Natural killer cell (primary cell): ENCODE measurements at regions not wholly inside any gene's neighbourhood (a gene's known extent, or its start where the extent isn't known, plus 50 kb on each side); places are given as distances from the start of the nearest gene placed in this dataset.

Experiments
- ATAC-seq, 3 donors: fragments of 150-1000 bp in 2 of 3; fragments of 200-7000 bp in 1 of 3; cut with Tn5 transposase; 1 replicate in 1 of 3; 2 replicates in 2 of 3; pipeline ENCODE4 v1.10.0; 2021; ENCODE audit warnings: mild to moderate bottlenecking in 2 of 3, moderate library complexity in 2 of 3
- DNase-seq, 2 donors: peaks; one replicate each; pipeline versions ENCODE4 v3.0.0 to v3.0.0-alpha.2; 2013 to 2021; ENCODE audit warnings: mixed read lengths in 1 of 2
- H3K27ac ChIP-seq: one replicate; pipeline ENCODE4 v1.5.1; 2013; ENCODE audit warnings: mild to moderate bottlenecking, low read length
- H3K27me3 ChIP-seq: one replicate; pipeline ENCODE4 v1.6.1; 2013; ENCODE audit warnings: low read length; ENCODE audit not compliant: control insufficient read depth, insufficient read depth
- H3K36me3 ChIP-seq: one replicate; pipeline ENCODE4 v1.6.1; 2013; ENCODE audit warnings: low read length; ENCODE audit not compliant: control insufficient read depth, insufficient read depth
- H3K4me1 ChIP-seq: one replicate; pipeline ENCODE4 v1.6.1; 2013; ENCODE audit warnings: low read length; ENCODE audit not compliant: control insufficient read depth, insufficient read depth
- H3K4me3 ChIP-seq: one replicate; pipeline ENCODE4 v1.5.1; 2013; ENCODE audit warnings: low read length
- H3K9me3 ChIP-seq: one replicate; pipeline ENCODE4 v1.6.1; 2013; ENCODE audit warnings: low read length; ENCODE audit not compliant: control insufficient read depth, insufficient read depth
- H3K27ac Mint-ChIP-seq, 2 donors: one replicate each; pipeline ENCODE4 v1.8.0; 2022; ENCODE audit warnings: mild to moderate bottlenecking in 2 of 2, mixed read lengths in 2 of 2, moderate library complexity in 1 of 2
- H3K27me3 Mint-ChIP-seq, 2 donors: one replicate each; pipeline ENCODE4 v1.8.0; 2022; ENCODE audit warnings: low read depth in 2 of 2, mixed read lengths in 2 of 2
- H3K36me3 Mint-ChIP-seq: one replicate; pipeline ENCODE4 v1.8.0; 2022; ENCODE audit warnings: mixed read lengths
- H3K4me1 Mint-ChIP-seq, 2 donors: one replicate each; pipeline ENCODE4 v1.8.0; 2022; ENCODE audit warnings: mixed read lengths in 2 of 2
- H3K4me3 Mint-ChIP-seq: one replicate; pipeline ENCODE4 v1.8.0; 2022; ENCODE audit warnings: mild to moderate bottlenecking, moderate library complexity, mixed read lengths
- H3K9me3 Mint-ChIP-seq, 2 donors: one replicate each; pipeline ENCODE4 v1.8.0; 2022; ENCODE audit warnings: mixed read lengths in 2 of 2
- CTCF ChIP-seq: fragments of 200-600 bp; IDR thresholded peaks from one replicate; pipeline ENCODE4 v1.8.0; 2022; ENCODE audit warnings: antibody characterized with exemption
- WGBS: methylation state at CpG from one replicate; pipeline ENCODE4 v1.1.7; 2013; ENCODE audit warnings: missing lambda C conversion rate; ENCODE audit not compliant: insufficient coverage; 5-methylcytosine and 5-hydroxymethylcytosine counted together
- intact Hi-C: fragments of 100-400 bp; cut with micrococcal nuclease; formaldehyde crosslinking; loops from one replicate; pipeline ENCODE4 v1.14.2; 2022

DNA sequence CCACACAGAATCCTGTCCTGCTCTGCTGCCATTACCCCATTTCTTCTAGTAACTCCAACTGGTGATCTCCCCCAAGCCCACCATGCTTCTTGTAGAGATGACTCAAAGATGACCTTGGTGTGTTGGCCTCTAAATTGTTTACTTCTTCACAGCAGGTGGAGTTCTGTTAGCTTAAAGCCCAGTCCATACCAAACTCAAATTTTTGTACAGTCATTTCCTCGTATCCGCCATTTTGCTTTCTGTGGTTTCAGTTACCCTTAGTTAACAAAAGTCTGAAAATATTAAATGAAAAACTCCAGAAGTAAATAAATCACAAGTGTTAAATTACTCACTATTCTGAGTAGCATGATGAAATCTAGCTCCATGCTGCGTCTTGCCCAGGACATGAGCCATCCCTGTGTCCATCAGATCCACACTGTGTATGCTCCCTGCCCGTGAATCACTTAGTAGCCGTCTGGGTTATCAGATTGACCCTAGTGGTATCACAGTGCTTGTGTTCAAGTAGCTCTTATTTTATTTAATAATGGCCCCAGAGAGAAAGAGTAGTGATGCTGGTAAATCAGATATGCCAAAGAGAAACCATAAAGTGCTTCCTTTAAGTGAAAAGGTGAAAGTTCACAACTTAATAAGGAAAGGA, 133.3 kb upstream of the NOL4 start:
- H3K27ac ChIP-seq = no peak overlapping the region
- no peak overlapping the region for H3K27ac Mint-ChIP-seq
- H3K36me3 ChIP-seq = no peaks in the 10 kb centered on the region
- ATAC-seq (no peak), DNase-seq (no peak)
- H3K4me3 ChIP-seq = no peak overlapping the region
- no peak for TF ChIP-seq CTCF
- H3K4me1 Mint-ChIP-seq = no peaks in the 10 kb centered on the region
- H3K9me3 Mint-ChIP-seq = peaks cover 6 to 9% of the 10 kb centered on the region in 2 donors
- H3K27me3 ChIP-seq = no peaks in the 10 kb centered on the region
- no peaks in the 10 kb centered on the region for H3K27me3 Mint-ChIP-seq
- WGBS = 82% methylated on average over 5 of the region's 5 CpGs
- H3K4me1 ChIP-seq = no peaks in the 10 kb centered on the region
- intact Hi-C loops = no loop called here
- no peak overlapping the region for H3K4me3 Mint-ChIP-seq
- H3K9me3 ChIP-seq = no peaks in the 10 kb centered on the region
- H3K36me3 Mint-ChIP-seq = no peaks in the 10 kb centered on the region

GRCh38 chr18:34358923-34359322, 134.2 kb upstream of the NOL4 start:
- H3K27me3 Mint-ChIP-seq = no peaks in the 10 kb centered on the region
- peaks cover 6 to 9% of the 10 kb centered on the region in 2 donors for H3K9me3 Mint-ChIP-seq
- Histone ChIP-seq H3K4me1 (no peaks in the 10 kb centered on the region), H3K4me3 (no peak overlapping the region), H3K27me3 (no peaks in the 10 kb centered on the region), H3K9me3 (no peaks in the 10 kb centered on the region), H3K36me3 (no peaks in the 10 kb centered on the region), H3K27ac (no peak overlapping the region)
- no peaks in the 10 kb centered on the region for H3K4me1 Mint-ChIP-seq
- ATAC-seq (no peak), DNase-seq (no peak)
- TF ChIP-seq CTCF = no peak
- 81% methylated on average over 2 of the region's 2 CpGs for WGBS
- no peak overlapping the region for H3K4me3 Mint-ChIP-seq
- intact Hi-C loops = no loop called here
- no peak overlapping the region for H3K27ac Mint-ChIP-seq
- H3K36me3 Mint-ChIP-seq = no peaks in the 10 kb centered on the region

- H3K36me3 ChIP-seq = no peaks in the 10 kb centered on the region
- no peaks in the 10 kb centered on the region for H3K27me3 ChIP-seq
- H3K27ac ChIP-seq = no peak overlapping the region
- H3K9me3 Mint-ChIP-seq = peaks cover 8 to 12% of the 10 kb centered on the region in 2 donors
- TF ChIP-seq CTCF = no peak
- H3K9me3 ChIP-seq = no peaks in the 10 kb centered on the region
- H3K4me3 Mint-ChIP-seq = no peak overlapping the region
- no peak overlapping the region for H3K27ac Mint-ChIP-seq
- DNase-seq (no peak), ATAC-seq (no peak)
- no peaks in the 10 kb centered on the region for H3K36me3 Mint-ChIP-seq
- intact Hi-C loops = no loop called here
- H3K27me3 Mint-ChIP-seq = no peaks in the 10 kb centered on the region
- H3K4me1 ChIP-seq = no peaks in the 10 kb centered on the region
- H3K4me1 Mint-ChIP-seq = no peaks in the 10 kb centered on the region
- H3K4me3 ChIP-seq = no peak overlapping the region
- no CpG with 5 or more reads among the region's 1 CpG for WGBS
Observed at GRCh38 chr18:34364699-34365098, 140.0 kb upstream of the NOL4 start.
